GM06990 (cell line): ENCODE measurements at regions not wholly inside any gene's neighbourhood (a gene's known extent, or its start where the extent isn't known, plus 50 kb on each side); places are given as distances from the start of the nearest gene placed in this dataset.

ENCODE experiments used
- DNase-seq: peaks from one replicate; pipeline ENCODE4 v3.0.0-alpha.2; 2011; ENCODE audit not compliant: insufficient read length; ENCODE audit errors: extremely low read depth
- H3K27me3 ChIP-seq: replicated peaks from 2 replicates; pipeline ENCODE4 v1.6.0; 2011; ENCODE audit warnings: low read length; ENCODE audit not compliant: control insufficient read depth, insufficient read depth
- H3K36me3 ChIP-seq: 2 replicates; pipeline ENCODE4 v1.5.1; 2011; ENCODE audit warnings: low read length; ENCODE audit not compliant: control insufficient read depth, insufficient read depth
- H3K4me3 ChIP-seq: replicated peaks from 2 replicates; pipeline ENCODE4 v1.5.1; 2011; ENCODE audit warnings: low read depth, mild to moderate bottlenecking, control low read depth, low read length
- CTCF ChIP-seq: IDR thresholded peaks from 2 replicates; pipeline ENCODE4 v1.5.1; 2011; ENCODE audit warnings: low read length, control low read depth, mild to moderate bottlenecking, inconsistent platforms; ENCODE audit not compliant: insufficient read depth, poor library complexity, severe bottlenecking

GRCh38 chr17:77001487-77001886 lies 133.3 kb downstream of the MGAT5B start:
- TF ChIP-seq CTCF, result no peak
- no peak for DNase-seq
- Histone ChIP-seq H3K4me3 (no peak overlapping the region), H3K27me3 (no peaks in the 10 kb centered on the region), H3K36me3 (no peaks in the 10 kb centered on the region)

- Histone ChIP-seq H3K4me3 (no peak overlapping the region), H3K36me3 (no peaks in the 10 kb centered on the region), H3K27me3 (no peaks in the 10 kb centered on the region)
- no peak for TF ChIP-seq CTCF
- no peak for DNase-seq
Observed at GRCh38 chr17:77002103-77003045, 134.2 kb downstream of the MGAT5B start.

- no peak for TF ChIP-seq CTCF
- no peak overlapping the region for H3K4me3 ChIP-seq
- no peaks in the 10 kb centered on the region for H3K27me3 ChIP-seq
- DNase-seq, result no peak
- no peaks in the 10 kb centered on the region for H3K36me3 ChIP-seq
Observed at GRCh38 chr17:77003699-77004098, 135.5 kb downstream of the MGAT5B start.

GRCh38 chr17:77006971-77007649 lies 133.7 kb upstream of the SEC14L1 start:
- no peaks in the 10 kb centered on the region for H3K27me3 ChIP-seq

GRCh38 chr17:77009877-77010276 lies 130.9 kb upstream of the SEC14L1 start:
- no peak overlapping the region for H3K4me3 ChIP-seq

More at GRCh38 chr17:77006971-77007649, 133.7 kb upstream of the SEC14L1 start:
- Histone ChIP-seq H3K36me3 (no peaks in the 10 kb centered on the region), H3K4me3 (no peak overlapping the region)
- no peak for TF ChIP-seq CTCF
- no peak for DNase-seq

More at GRCh38 chr17:77009877-77010276, 130.9 kb upstream of the SEC14L1 start:
- TF ChIP-seq CTCF, result no peak
- DNase-seq, result no peak
- Histone ChIP-seq H3K36me3 (no peaks in the 10 kb centered on the region), H3K27me3 (no peaks in the 10 kb centered on the region)
